Gastrocnemius medialis (tissue), 4 donors: ENCODE measurements at regions not wholly inside any gene's neighbourhood (a gene's known extent, or its start where the extent isn't known, plus 50 kb on each side); places are given as distances from the start of the nearest gene placed in this dataset.

ENCODE experiments used
- ATAC-seq, 2 donors: fragments of 150-250 bp; one replicate each; pipeline ENCODE4 v1.9.1; 2016
- DNase-seq, 2 donors: peaks; one replicate each; pipeline ENCODE4 v3.0.0-alpha.2; 2019
- H3K27ac ChIP-seq, 4 donors: fragments of 200-600 bp; sonication (generic); 1 replicate in 1 of 4; 2 replicates in 3 of 4; pipeline ENCODE4 v1.5.1; 2016 to 2018; ENCODE audit warnings: mild to moderate bottlenecking in 2 of 4, moderate library complexity in 1 of 4
- H3K27me3 ChIP-seq, 3 donors: fragments of 200-600 bp; sonication (generic) in 2 of 3; 1 replicate in 1 of 3; 2 replicates in 2 of 3; pipeline versions ENCODE4 v1.5.1 to v1.6.0; 2016 to 2019; ENCODE audit warnings: mild to moderate bottlenecking in 1 of 3, moderate library complexity in 1 of 3
- H3K36me3 ChIP-seq, 2 donors: fragments of 200-600 bp; sonication (generic) in 1 of 2; one replicate each; pipeline ENCODE4 v1.5.1; 2017 to 2018
- H3K4me1 ChIP-seq, 2 donors: fragments of 200-600 bp; sonication (generic) in 1 of 2; one replicate each; pipeline ENCODE4 v1.5.1; 2016 to 2017; ENCODE audit warnings: mild to moderate bottlenecking in 2 of 2
- H3K4me3 ChIP-seq, 4 donors: fragments of 200-600 bp; sonication (generic) in 3 of 4; 1 replicate in 1 of 4; 2 replicates in 3 of 4; pipeline ENCODE4 v1.5.1; 2016 to 2019; ENCODE audit warnings: mild to moderate bottlenecking in 2 of 4
- H3K9me3 ChIP-seq, 3 donors: fragments of 200-600 bp; sonication (generic) in 2 of 3; 1 replicate in 1 of 3; 2 replicates in 2 of 3; pipeline ENCODE4 v1.5.1; 2016 to 2019
- CTCF ChIP-seq, 5 experiments: fragments of 450-650 bp in 3 of 5; fragments of 200-600 bp in 2 of 5; sonication (generic) in 2 of 5; IDR thresholded peaks in 4 of 5; conservative IDR thresholded peaks in 1 of 5; 1 replicate in 4 of 5; 2 replicates in 1 of 5; pipeline ENCODE4 v1.5.1; 2016 to 2019; ENCODE audit warnings: antibody characterized with exemption in 5 of 5, mild to moderate bottlenecking in 3 of 5, moderate library complexity in 3 of 5
- POLR2A ChIP-seq, 2 donors: fragments of 450-650 bp; IDR thresholded peaks; one replicate each; pipeline ENCODE4 v1.6.1; 2017; ENCODE audit warnings: antibody characterized with exemption in 2 of 2, mild to moderate bottlenecking in 2 of 2, moderate library complexity in 2 of 2
- in situ Hi-C, 4 donors: fragments of 200-750 bp; cut with MboI; loops; one replicate each; pipeline versions ENCODE4 v1.15.0 to v1.8.0; 2017; ENCODE audit warnings: low sequenced_read_pairs in 4 of 4
- intact Hi-C: fragments of 100-400 bp; cut with DNase I; formaldehyde crosslinking; loops from one replicate; pipeline ENCODE4 v1.15.1; 2023; ENCODE audit warnings: low total_unique reads

- no peaks in the 10 kb centered on the region for H3K27me3 ChIP-seq
- H3K27ac ChIP-seq, result no peak overlapping the region
- no peaks in the 10 kb centered on the region for H3K9me3 ChIP-seq
- intact Hi-C loops (loop anchor here (5.0 kb wide), 1 partner anchor 953 kb away; no protein-coding TSS in a partner anchor), in situ Hi-C loops (loop anchor here (10.0 to 25.0 kb wide), 5 partner anchors 186 to 963 kb away; no protein-coding TSS in a partner anchor)
- TF ChIP-seq CTCF (IDR thresholded peaks at IDR 0.05 in 4 of 5, conservative IDR thresholded peaks at IDR 0.05 in 1 of 5), result no peak
- no peak for TF ChIP-seq POLR2A (IDR thresholded peaks at IDR 0.05)
- DNase-seq (no peak), ATAC-seq (no peak)
- H3K4me3 ChIP-seq, result no peak overlapping the region
- H3K4me1 ChIP-seq, result no peaks in the 10 kb centered on the region
- H3K36me3 ChIP-seq, result no peaks in the 10 kb centered on the region
Measured at GRCh38 chr3:159800434-159801155, 188.0 kb upstream of the IL12A start.

- H3K4me3 ChIP-seq, result no peak overlapping the region
- no peaks in the 10 kb centered on the region for H3K4me1 ChIP-seq
- no peaks in the 10 kb centered on the region for H3K27me3 ChIP-seq
- in situ Hi-C loops (loop anchor here (10.0 to 25.0 kb wide), 5 partner anchors 188 to 966 kb away; no protein-coding TSS in a partner anchor), intact Hi-C loops (loop anchor here (5.0 kb wide), 1 partner anchor 956 kb away; no protein-coding TSS in a partner anchor)
- H3K36me3 ChIP-seq, result no peaks in the 10 kb centered on the region
- H3K9me3 ChIP-seq, result no peaks in the 10 kb centered on the region
- H3K27ac ChIP-seq, result no peak overlapping the region
- no peak for DNase-seq
- no peak for TF ChIP-seq CTCF (IDR thresholded peaks at IDR 0.05 in 4 of 5, conservative IDR thresholded peaks at IDR 0.05 in 1 of 5)
- TF ChIP-seq POLR2A (IDR thresholded peaks at IDR 0.05), result no peak
- no peak for ATAC-seq
Measured at GRCh38 chr3:159802864-159803263, 185.8 kb upstream of the IL12A start.

GRCh38 chr3:159803459-159803858, 185.2 kb upstream of the IL12A start:
- H3K4me3 ChIP-seq, result no peak overlapping the region
- no peaks in the 10 kb centered on the region for H3K36me3 ChIP-seq
- H3K4me1 ChIP-seq, result peaks cover 0 to 4% of the 10 kb centered on the region in 2 donors
- TF ChIP-seq POLR2A (IDR thresholded peaks at IDR 0.05) (no peak), CTCF (IDR thresholded peaks at IDR 0.05 in 4 of 5, conservative IDR thresholded peaks at IDR 0.05 in 1 of 5) (no peak)
- intact Hi-C loops, result loop anchor here (5.0 kb wide), 1 partner anchor 956 kb away; no protein-coding TSS in a partner anchor
- no peaks in the 10 kb centered on the region for H3K9me3 ChIP-seq
- in situ Hi-C loops, result loop anchor here (10.0 to 25.0 kb wide), 5 partner anchors 189 to 966 kb away; no protein-coding TSS in a partner anchor
- H3K27me3 ChIP-seq, result no peaks in the 10 kb centered on the region
- no peak for ATAC-seq
- no peak for DNase-seq
- H3K27ac ChIP-seq, result no peak overlapping the region

- TF ChIP-seq POLR2A (IDR thresholded peaks at IDR 0.05) (no peak), CTCF (IDR thresholded peaks at IDR 0.05 in 4 of 5, conservative IDR thresholded peaks at IDR 0.05 in 1 of 5) (peak; percentile 65 to 88 (median 78))
- in situ Hi-C loops, result loop anchor here (10.0 to 25.0 kb wide), 5 partner anchors 190 to 968 kb away; no protein-coding TSS in a partner anchor
- peak overlapping the region; percentile 5 to 47 (median 26) for H3K27ac ChIP-seq
- intact Hi-C loops, result loop anchor here (1.0 to 5.0 kb wide), 5 partner anchors 43 to 958 kb away; no protein-coding TSS in a partner anchor
- H3K9me3 ChIP-seq, result no peaks in the 10 kb centered on the region
- H3K4me3 ChIP-seq, result no peak overlapping the region
- ATAC-seq (peak; percentile 85 to 93), DNase-seq (peak; percentile 32 to 51)
- H3K27me3 ChIP-seq, result no peaks in the 10 kb centered on the region
- peaks cover 0 to 6% of the 10 kb centered on the region in 2 donors for H3K4me1 ChIP-seq
- no peaks in the 10 kb centered on the region for H3K36me3 ChIP-seq
Measured at GRCh38 chr3:159804726-159805410, 183.8 kb upstream of the IL12A start.
